ENCODE measurements at regions not wholly inside any gene's neighbourhood (a gene's known extent, or its start where the extent isn't known, plus 50 kb on each side); places are given as distances from the start of the nearest gene placed in this dataset.
"Not testable (repeated sequence)": the region's sequence is repeated elsewhere in the genome, so short reads cannot be mapped to it uniquely, and the experiment has no call there.

GRCh38 chr12:60231976-60232907, 636.4 kb downstream of the SLC16A7 start:
- 68 to 71% methylated on average over 7 of the region's 7 CpGs for WGBS, 2 experiments (ENCODE audit: low coverage in 1 of 2, low lambda C conversion rate in 2 of 2, missing lambda C conversion rate in 2 of 2)

GRCh38 chr12:60234611-60235195, 638.9 kb downstream of the SLC16A7 start:
- H3K27ac ChIP-seq; H3K9ac ChIP-seq; DNase-seq; H3K4me2 ChIP-seq (ENCODE audit: unreplicated experiment); H3K4me1 ChIP-seq (ENCODE audit: insufficient read depth); in situ Hi-C loops (cut with MboI); H3K9me3 ChIP-seq (ENCODE audit: low read depth); H3K9me2 ChIP-seq (ENCODE audit: insufficient read depth); H3K4me3 ChIP-seq; H4K20me1 ChIP-seq (ENCODE audit: insufficient read depth); H3K27me3 ChIP-seq (replicated peaks; ENCODE audit: insufficient read depth); H3K36me3 ChIP-seq (ENCODE audit: low read depth); H2AFZ ChIP-seq; H3F3A ChIP-seq (ENCODE audit: insufficient read depth); H3K79me2 ChIP-seq (ENCODE audit: insufficient read depth): not testable (repeated sequence)
- 83 to 84% methylated on average over 10 of the region's 10 CpGs for WGBS, 2 experiments (ENCODE audit: low coverage in 1 of 2, low lambda C conversion rate in 2 of 2, missing lambda C conversion rate in 2 of 2)

More at GRCh38 chr12:60231976-60232907, 636.4 kb downstream of the SLC16A7 start:
- H3K27me3 ChIP-seq (replicated peaks; ENCODE audit: insufficient read depth): no peaks in the 10 kb centered on the region
- no peaks in the 10 kb centered on the region for H3K9me2 ChIP-seq (ENCODE audit: insufficient read depth)
- H3K4me3 ChIP-seq: no peak overlapping the region
- no peak overlapping the region for H2AFZ ChIP-seq
- H3F3A ChIP-seq (ENCODE audit: insufficient read depth): no peaks in the 10 kb centered on the region
- H3K4me2 ChIP-seq (ENCODE audit: unreplicated experiment): no peak overlapping the region
- H3K9ac ChIP-seq: no peak overlapping the region
- no peaks in the 10 kb centered on the region for H3K79me2 ChIP-seq (ENCODE audit: insufficient read depth)
- no peak overlapping the region for H3K27ac ChIP-seq
- no peaks in the 10 kb centered on the region for H3K36me3 ChIP-seq (ENCODE audit: low read depth)
- TF ChIP-seq EZH2 (IDR thresholded peaks at IDR 0.05; ENCODE audit: insufficient read depth, poor library complexity, severe bottlenecking) (no peak), EZH2phosphoT487 (IDR thresholded peaks at IDR 0.05; ENCODE audit: insufficient read depth, low read depth) (no peak)
- 0 out of 2 replicates have a peak, but pooled peaks cover 5% of the 10 kb centered on the region for H3K4me1 ChIP-seq (ENCODE audit: insufficient read depth)
- H4K20me1 ChIP-seq (ENCODE audit: insufficient read depth): no peaks in the 10 kb centered on the region
- no peak for DNase-seq
- in situ Hi-C loops (cut with MboI): no loop called here
- H3K9me3 ChIP-seq (ENCODE audit: low read depth): no peaks in the 10 kb centered on the region

- TF ChIP-seq EZH2phosphoT487 (IDR thresholded peaks at IDR 0.05; ENCODE audit: insufficient read depth, low read depth) (no peak), EZH2 (IDR thresholded peaks at IDR 0.05; ENCODE audit: insufficient read depth, poor library complexity, severe bottlenecking) (no peak)
- in situ Hi-C loops (cut with MboI): no loop called here
These were observed 639.4 kb downstream of the SLC16A7 start for GRCh38 chr12:60235261-60235660.

GRCh38 chr12:60236416-60236815, 640.6 kb downstream of the SLC16A7 start:
- H3K9me2 ChIP-seq (ENCODE audit: insufficient read depth); H3K9me3 ChIP-seq (ENCODE audit: low read depth); in situ Hi-C loops (cut with MboI); H3K9ac ChIP-seq; H3K4me2 ChIP-seq (ENCODE audit: unreplicated experiment); H3K27ac ChIP-seq; H3K4me1 ChIP-seq (ENCODE audit: insufficient read depth); H3K27me3 ChIP-seq (replicated peaks; ENCODE audit: insufficient read depth); H3K4me3 ChIP-seq; H3K36me3 ChIP-seq (ENCODE audit: low read depth); H3F3A ChIP-seq (ENCODE audit: insufficient read depth); DNase-seq; H4K20me1 ChIP-seq (ENCODE audit: insufficient read depth); H2AFZ ChIP-seq; H3K79me2 ChIP-seq (ENCODE audit: insufficient read depth): not testable (repeated sequence)

More at GRCh38 chr12:60235261-60235660, 639.4 kb downstream of the SLC16A7 start:
- no peaks in the 10 kb centered on the region for H3K9me3 ChIP-seq (ENCODE audit: low read depth)
- no peak overlapping the region for H2AFZ ChIP-seq
- no peak overlapping the region for H3K4me3 ChIP-seq
- H3K4me2 ChIP-seq (ENCODE audit: unreplicated experiment): no peak overlapping the region
- H3K79me2 ChIP-seq (ENCODE audit: insufficient read depth): no peaks in the 10 kb centered on the region
- no peaks in the 10 kb centered on the region for H3K27me3 ChIP-seq (replicated peaks; ENCODE audit: insufficient read depth)
- H3K9ac ChIP-seq: no peak overlapping the region
- no peaks in the 10 kb centered on the region for H3K9me2 ChIP-seq (ENCODE audit: insufficient read depth)
- H3K4me1 ChIP-seq (ENCODE audit: insufficient read depth): no peaks in the 10 kb centered on the region
- no peak overlapping the region for H3K27ac ChIP-seq
- 81 to 92% methylated on average over 6 of the region's 6 CpGs for WGBS, 2 experiments (ENCODE audit: low coverage in 1 of 2, low lambda C conversion rate in 2 of 2, missing lambda C conversion rate in 2 of 2)
- H3K36me3 ChIP-seq (ENCODE audit: low read depth): no peaks in the 10 kb centered on the region
- no peaks in the 10 kb centered on the region for H4K20me1 ChIP-seq (ENCODE audit: insufficient read depth)
- DNase-seq: no peak
- no peaks in the 10 kb centered on the region for H3F3A ChIP-seq (ENCODE audit: insufficient read depth)
